ENCODE measurements at regions not wholly inside any gene's neighbourhood (a gene's known extent, or its start where the extent isn't known, plus 50 kb on each side); places are given as distances from the start of the nearest gene placed in this dataset.
"Not testable (repeated sequence)": the region's sequence is repeated elsewhere in the genome, so short reads cannot be mapped to it uniquely, and the experiment has no call there.

DNA sequence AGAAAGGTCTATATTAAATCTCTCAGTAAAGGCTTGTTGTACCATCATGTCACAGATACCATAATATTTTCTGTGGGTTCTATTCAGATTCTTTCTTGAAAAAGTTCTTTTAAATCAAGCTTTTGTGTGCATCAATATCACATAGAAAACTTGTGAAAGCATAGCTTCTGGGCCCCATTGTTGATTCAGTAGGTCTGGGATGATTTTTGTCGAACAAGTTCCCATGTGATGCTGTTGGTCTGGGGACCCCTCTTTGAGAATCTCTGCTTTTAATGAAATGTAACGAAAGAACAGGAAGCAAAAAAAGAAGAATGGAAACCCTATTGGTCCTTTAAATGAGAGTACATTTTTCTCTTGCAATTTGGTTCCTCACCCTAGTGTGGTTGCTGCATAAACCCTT lies 597.7 kb upstream of the CITED2 start:
- no peak for DNase-seq (ENCODE audit: low read depth)

GRCh38 chr6:139970591-139970991 lies 596.1 kb upstream of the CITED2 start:
- DNase-seq (ENCODE audit: low read depth) = no peak

- DNase-seq (ENCODE audit: low read depth) = no peak
Observed at GRCh38 chr6:139967497-139967896, 593.0 kb upstream of the CITED2 start.

DNA sequence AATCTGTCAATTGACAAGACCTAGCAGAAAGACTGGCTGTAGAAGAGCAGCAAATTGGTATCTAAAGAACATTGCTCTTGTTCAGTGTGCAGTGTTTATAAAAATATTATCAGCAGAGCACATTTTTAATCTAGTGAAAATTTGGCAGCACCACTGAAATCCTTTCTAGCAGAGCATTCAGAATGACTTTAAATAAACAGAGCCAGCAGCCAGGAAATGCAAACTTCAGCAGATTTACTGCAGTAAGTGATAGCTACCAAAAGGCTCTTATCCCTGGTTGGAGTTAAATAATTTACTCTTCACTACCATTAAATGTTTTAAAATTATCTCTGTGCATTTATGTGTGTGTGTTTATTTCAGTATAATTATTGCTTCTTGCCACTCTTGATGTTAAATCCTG lies 590.9 kb upstream of the CITED2 start:
- no peak for DNase-seq (ENCODE audit: low read depth)

DNA sequence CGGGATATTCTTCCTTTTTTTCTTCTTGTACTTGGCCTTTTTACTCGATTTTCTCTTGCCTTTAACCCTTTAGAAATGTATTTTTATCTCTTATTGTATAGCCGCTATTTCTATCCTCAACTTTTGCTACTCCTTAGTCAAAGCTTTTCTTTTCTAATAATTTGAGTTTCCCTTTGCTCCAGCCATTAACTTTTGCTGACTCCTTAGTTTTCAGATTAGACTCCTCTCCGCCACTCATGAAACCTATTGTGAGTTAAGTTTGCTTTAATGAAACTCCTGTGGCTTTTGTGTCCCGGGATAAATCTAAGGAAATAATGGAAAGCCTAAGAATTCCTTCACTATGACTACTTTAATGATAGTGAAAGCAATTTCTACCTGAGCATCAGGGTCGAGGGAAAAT lies 590.3 kb upstream of the CITED2 start:
- no peak for DNase-seq (ENCODE audit: low read depth)

DNA sequence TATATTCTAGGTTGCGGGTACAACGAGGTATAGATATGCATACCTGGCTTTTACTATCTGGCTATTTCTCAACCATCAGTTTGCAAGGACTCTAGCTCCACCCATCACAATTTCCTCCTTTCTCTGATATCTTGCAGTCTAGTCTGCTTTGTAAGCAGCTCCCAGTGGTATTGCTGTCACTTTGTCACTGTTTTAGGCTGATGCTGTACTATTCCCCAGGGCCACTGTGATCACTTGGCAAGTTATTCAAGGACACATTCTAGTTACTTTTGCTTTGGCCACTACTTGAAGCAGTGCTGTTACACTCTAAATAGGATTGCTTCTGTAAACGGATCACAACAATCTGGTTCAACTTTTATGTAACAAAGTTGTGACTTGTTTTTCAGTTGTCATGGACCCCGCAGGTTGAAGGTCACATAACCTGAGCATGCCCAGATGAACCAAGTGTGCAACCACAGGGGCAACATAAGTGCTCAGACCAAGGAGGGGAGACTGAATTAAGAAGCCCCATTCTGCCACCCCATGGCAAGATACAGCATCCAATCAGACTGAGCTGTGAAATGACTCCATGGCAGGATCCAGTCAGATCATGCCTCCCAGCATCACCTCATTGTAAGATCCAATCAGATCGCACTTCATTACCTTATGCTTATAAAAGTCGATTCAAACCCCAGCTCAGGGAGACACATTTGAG lies 588.4 kb upstream of the CITED2 start:
- DNase-seq (ENCODE audit: low read depth) = no peak

DNA sequence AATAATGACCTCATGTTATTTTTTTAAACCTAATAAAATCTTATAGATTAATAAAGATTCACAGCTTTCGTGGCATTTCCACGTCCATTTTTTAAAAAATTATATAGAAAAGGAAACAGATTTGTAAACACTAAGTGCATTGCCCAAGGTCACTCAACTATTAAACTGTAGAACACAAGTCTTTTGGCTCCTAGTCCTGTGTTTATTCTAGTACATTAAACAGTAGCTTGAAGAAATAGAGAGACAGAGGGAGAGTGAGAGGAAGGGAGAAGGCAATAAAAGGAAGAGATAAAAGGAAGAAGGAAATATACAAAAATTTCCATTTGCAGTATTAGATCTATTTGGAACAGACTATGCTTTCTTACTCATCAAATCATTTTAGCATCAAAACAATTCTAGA lies 586.7 kb upstream of the CITED2 start:
- no peak for DNase-seq (ENCODE audit: low read depth)

- no peak for DNase-seq (ENCODE audit: low read depth)
Observed at GRCh38 chr6:139960671-139961070, 586.2 kb upstream of the CITED2 start.

DNA sequence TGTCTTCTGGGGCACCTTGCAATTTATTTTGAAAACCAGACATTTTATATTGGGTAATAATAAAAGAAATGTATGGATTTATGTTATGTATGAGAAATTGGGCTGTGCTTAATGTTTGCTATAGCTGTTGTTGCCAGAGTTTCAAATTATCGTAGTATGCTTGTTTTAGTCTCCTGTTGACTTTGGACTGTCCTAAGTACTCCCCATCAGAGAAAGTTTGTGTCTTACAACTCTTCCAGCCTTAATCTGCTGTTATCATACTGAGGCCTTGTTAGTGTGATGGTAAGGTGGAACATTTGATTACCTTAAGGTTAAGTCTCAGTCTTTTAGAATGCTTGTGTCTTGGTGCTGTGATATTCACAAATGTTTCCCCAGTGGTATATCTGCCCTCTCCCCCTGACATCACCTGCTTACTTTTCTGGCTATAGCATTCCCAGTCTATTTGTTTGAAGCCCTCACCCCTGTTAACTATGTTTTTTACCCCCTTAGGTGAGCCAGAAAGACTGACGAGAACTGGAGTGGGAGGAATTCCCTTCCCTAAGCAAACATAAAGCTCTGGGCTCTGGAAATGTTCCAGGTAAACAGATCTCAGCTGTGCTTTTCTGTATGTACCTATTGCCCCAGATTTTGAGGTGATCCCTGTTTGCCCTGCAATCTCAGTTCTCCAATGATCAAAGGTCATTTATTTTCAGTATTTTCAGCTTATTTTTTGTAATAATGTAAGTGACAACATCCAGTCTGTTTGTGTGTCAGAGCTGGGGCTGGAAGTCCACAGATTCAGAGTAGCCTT lies 581.1 kb upstream of the CITED2 start:
- no peak for DNase-seq (ENCODE audit: low read depth)

DNA sequence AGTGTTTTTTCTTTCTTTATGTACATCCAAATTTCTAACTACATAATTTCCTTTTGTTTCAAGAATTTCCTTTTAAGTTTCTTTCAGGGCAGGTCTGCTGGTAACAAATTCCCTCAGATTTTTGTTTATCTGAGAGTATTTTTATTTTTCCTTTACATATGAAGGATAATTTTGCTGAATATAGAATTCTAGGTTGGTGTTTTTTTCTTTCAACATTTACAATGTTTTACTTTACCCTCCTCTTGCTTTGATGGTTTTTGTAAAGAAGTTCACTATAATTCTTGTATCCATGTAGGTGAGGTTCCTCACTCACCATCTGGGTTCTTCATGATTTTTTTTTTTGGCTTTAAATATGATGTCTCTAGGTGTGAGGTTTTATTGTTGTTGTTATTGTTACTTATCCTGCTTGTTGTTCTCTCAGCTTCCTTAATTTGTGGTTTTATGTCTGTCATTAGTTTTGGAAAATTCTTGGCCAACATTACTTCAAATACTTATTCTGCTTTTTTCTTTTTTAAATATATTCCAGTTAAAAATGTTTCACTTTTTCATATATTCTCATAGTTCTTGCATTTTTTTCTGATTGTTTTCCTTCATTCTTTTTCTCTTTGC lies 580.1 kb upstream of the CITED2 start:
- DNase-seq (ENCODE audit: low read depth) = no peak

GRCh38 chr6:139953780-139954179 lies 579.3 kb upstream of the CITED2 start:
- not testable (repeated sequence) for DNase-seq (ENCODE audit: low read depth)

DNA sequence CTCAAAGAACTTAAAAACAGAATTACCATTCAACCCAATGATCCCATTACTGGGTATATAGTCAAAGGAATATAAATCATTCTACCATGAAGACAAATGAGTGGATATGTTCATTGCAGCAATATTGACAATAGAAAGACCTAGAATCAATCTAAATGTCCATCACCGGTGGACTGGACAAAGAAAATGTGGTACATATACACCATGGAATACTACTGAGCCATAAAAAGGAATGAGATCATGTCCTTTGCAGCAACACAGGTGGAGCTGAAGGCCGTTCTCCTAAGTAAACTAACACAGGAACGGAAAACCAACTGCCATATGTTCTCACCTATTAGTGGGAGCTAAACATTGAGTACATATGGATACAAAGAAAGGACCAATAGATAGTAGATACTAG lies 576.7 kb upstream of the CITED2 start:
- DNase-seq (ENCODE audit: low read depth) = no peak

- DNase-seq (ENCODE audit: low read depth) = no peak
Observed at GRCh38 chr6:139944976-139945375, 570.5 kb upstream of the CITED2 start.

GRCh38 chr6:139944131-139944530 lies 569.7 kb upstream of the CITED2 start:
- no peak for DNase-seq (ENCODE audit: low read depth)

GRCh38 chr6:139943391-139943790 lies 568.9 kb upstream of the CITED2 start:
- DNase-seq (ENCODE audit: low read depth) = peak; percentile 69

DNA sequence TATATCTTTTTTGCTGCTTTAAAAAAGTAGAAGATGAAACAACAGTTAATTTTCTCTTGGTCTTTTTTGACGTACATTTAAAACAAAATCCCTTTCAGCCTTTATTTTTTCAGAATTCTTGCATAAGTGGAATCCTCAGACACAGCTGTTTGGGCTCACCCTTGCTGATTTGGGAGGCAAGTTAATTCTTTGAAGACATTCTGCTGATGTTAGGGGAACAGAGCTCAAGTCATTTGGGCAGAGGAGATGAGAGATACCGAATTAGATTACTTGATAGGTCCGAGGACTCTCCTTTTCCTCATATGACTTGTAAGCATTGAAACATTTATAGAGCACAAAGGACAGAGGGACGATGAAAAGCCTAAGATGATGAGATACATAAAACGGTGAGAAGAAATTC lies 567.9 kb upstream of the CITED2 start:
- DNase-seq (ENCODE audit: low read depth) = no peak

- DNase-seq (ENCODE audit: low read depth) = no peak
Observed at GRCh38 chr6:139941826-139942225, 567.4 kb upstream of the CITED2 start.

- no peak for DNase-seq (ENCODE audit: low read depth)
Observed at GRCh38 chr6:139940741-139941729, 566.6 kb upstream of the CITED2 start.

DNA sequence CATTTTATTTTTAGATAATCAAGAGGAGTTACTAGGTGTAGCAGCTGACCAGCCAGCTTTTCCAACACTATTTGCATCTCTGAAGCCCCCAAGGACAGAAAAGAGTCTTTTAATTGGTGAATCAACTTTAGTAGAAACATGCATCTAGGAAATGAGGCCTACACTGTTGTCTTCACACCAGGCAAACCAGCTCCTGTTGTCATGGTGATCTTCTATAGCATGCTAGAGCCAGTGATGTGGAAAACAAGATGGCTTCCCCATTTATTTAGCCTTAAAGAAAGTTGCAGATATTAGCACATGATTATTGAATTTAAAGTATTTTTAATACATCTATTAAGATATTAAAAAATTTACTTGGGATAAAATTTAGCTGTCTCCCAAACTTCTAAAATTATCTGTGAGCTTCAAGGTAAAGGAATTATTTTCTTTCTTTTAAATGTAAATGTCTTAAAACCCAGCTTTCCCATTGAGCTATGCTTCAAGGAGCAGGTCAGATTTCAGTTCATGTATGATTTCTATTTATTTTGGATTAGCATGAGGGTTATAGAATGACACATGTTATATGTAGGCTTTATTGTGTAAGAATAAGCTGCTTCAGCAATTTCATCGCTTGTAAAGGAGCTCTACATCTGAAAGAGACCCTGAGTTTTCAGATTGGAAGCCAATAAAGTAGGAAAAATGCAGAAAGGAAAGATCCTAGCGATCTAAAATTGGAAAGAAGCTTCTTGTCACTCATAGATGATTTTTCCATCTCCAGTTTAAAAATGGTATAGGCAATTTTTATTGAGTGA lies 564.9 kb upstream of the CITED2 start:
- DNase-seq (ENCODE audit: low read depth) = no peak

DNA sequence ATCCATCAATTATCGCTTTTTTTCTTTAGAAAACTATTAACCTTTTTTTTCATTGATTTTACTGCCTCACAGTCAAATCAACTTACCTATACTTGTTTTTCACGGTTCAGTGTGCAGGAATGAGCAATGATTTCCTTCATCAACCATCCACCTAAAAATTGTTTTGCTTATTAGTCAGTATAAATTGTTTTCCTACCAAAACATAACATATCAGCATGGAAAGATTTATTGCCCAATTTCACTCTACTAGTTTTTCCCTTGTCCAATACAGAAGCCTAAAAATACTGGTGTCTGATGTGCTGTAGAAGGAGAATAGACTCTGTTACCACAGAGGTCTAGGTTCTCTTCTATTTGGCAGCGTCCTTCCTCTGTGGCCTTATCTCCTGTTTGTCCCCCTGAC lies 558.2 kb upstream of the CITED2 start:
- no peak for DNase-seq (ENCODE audit: low read depth)

DNA sequence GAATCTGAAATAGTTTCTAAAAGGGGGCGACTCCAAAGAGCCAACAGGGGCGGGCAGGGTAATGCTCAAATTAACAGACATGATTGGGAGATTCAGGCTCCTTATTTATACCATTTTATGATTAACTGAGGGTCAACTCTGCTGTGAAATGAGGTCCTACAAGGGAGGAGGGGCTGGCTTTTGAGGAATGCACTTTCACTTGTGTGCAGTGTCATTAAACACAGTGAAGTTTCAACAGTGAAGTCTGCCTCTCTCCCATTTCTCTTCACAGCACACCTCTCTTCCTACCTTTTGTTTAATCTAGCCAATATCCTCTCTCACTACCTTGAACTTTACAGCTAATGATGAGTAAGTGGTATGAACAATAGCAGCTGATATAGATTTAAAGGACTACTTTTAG lies 557.3 kb upstream of the CITED2 start:
- DNase-seq (ENCODE audit: low read depth) = no peak

Measured in forelimb muscle (tissue), 1 donor.